Transverse colon (tissue), 4 donors: ENCODE measurements at regions not wholly inside any gene's neighbourhood (a gene's known extent, or its start where the extent isn't known, plus 50 kb on each side); places are given as distances from the start of the nearest gene placed in this dataset.

ENCODE experiments used
- CTCF ChIP-seq, 5 experiments: fragments of 200-600 bp in 3 of 5; fragments of 450-650 bp in 2 of 5; sonication (generic) in 3 of 5; IDR thresholded peaks; 1 replicate in 2 of 5; 2 replicates in 3 of 5; pipeline ENCODE4 v1.5.1; 2016 to 2017; ENCODE audit warnings: antibody characterized with exemption in 5 of 5, inconsistent platforms in 3 of 5, mild to moderate bottlenecking in 2 of 5, moderate library complexity in 1 of 5
- POLR2A ChIP-seq: fragments of 450-650 bp; IDR thresholded peaks from one replicate; pipeline ENCODE4 v1.6.1; 2016; ENCODE audit warnings: antibody characterized with exemption, mild to moderate bottlenecking, moderate library complexity
- POLR2AphosphoS5 ChIP-seq, 3 donors: sonication (generic); formaldehyde crosslinking; IDR thresholded peaks; one replicate each; pipeline ENCODE4 v1.6.1; 2016; ENCODE audit warnings: antibody characterized with exemption in 3 of 3

- TF ChIP-seq POLR2A (no peak), CTCF (IDR thresholded peaks at IDR 0.05) (no peak), POLR2AphosphoS5 (IDR thresholded peaks at IDR 0.05) (no peak)
These were observed 167.9 kb upstream of the MAN1A1 start for GRCh38 chr6:119517428-119517827.
